Ishikawa (cell line): ENCODE measurements at regions not wholly inside any gene's neighbourhood (a gene's known extent, or its start where the extent isn't known, plus 50 kb on each side); places are given as distances from the start of the nearest gene placed in this dataset.

Experiments used
- CEBPB ChIP-seq: IDR thresholded peaks from 2 replicates; pipeline ENCODE4 v1.6.1; 2012
- CREB1 ChIP-seq: IDR thresholded peaks from 2 replicates; pipeline ENCODE4 v1.6.1; 2012; ENCODE audit warnings: low read depth
- EGR1 ChIP-seq: IDR thresholded peaks from 2 replicates; pipeline ENCODE4 v1.6.1; 2012
- EP300 ChIP-seq: IDR thresholded peaks from 2 replicates; pipeline ENCODE4 v1.6.1; 2012; ENCODE audit warnings: borderline replicate concordance
- FOXM1 ChIP-seq: IDR thresholded peaks from 2 replicates; pipeline ENCODE4 v1.6.1; 2012; ENCODE audit warnings: low read depth, borderline replicate concordance
- NFIC ChIP-seq: IDR thresholded peaks from 2 replicates; pipeline ENCODE4 v1.6.1; 2012
- RAD21 ChIP-seq: IDR thresholded peaks from 2 replicates; pipeline ENCODE4 v1.6.1; 2012; ENCODE audit warnings: low read depth
- TAF1 ChIP-seq: IDR thresholded peaks from 2 replicates; pipeline ENCODE4 v1.6.1; 2012; ENCODE audit warnings: low read depth, mild to moderate bottlenecking
- TCF12 ChIP-seq: IDR thresholded peaks from 2 replicates; pipeline ENCODE4 v1.6.1; 2012; ENCODE audit warnings: low read depth
- TEAD4 ChIP-seq: IDR thresholded peaks from 2 replicates; pipeline ENCODE4 v1.6.1; 2012
- YY1 ChIP-seq: IDR thresholded peaks from 2 replicates; pipeline ENCODE4 v1.6.1; 2012; ENCODE audit warnings: low read depth
- ZBTB7A ChIP-seq: IDR thresholded peaks from 2 replicates; pipeline ENCODE4 v1.6.1; 2012; ENCODE audit warnings: low read depth
- TF ChIP-seq, protein P1 (sequence below): IDR thresholded peaks from 2 replicates; pipeline ENCODE4 v1.6.1; 2012
- TF ChIP-seq, protein P2 (sequence below): IDR thresholded peaks from 2 replicates; pipeline ENCODE4 v1.6.1; 2012
- TF ChIP-seq, protein P3 (sequence below): IDR thresholded peaks from 2 replicates; pipeline ENCODE4 v1.6.1; 2012; ENCODE audit warnings: low read depth, mild to moderate bottlenecking

DNA sequence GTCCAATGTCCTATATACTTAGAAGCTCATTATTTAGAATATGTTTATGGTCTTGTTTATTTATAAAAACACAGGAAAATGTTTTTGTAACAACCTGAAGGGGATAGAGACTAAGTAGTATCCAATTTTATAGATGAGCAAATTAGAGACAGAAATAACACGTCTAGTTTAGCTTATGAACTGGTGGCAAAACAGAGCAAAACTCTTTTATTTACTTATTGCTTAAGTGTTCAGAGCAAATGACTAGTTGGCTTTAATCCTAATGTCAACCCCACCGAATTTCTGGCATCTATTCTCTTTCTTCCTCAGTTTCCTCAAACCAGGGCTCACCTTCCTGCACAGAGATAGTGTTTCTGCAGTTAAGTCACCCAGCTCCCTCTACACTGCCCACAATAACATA lies 792.8 kb downstream of the REEP3 start:
- TF ChIP-seq TCF12, result no peak
- TF ChIP-seq TAF1, result no peak
- TF ChIP-seq EP300, result no peak
- TF ChIP-seq NFIC, result no peak
- no peak for TF ChIP-seq YY1
- TF ChIP-seq CREB1, result no peak

DNA sequence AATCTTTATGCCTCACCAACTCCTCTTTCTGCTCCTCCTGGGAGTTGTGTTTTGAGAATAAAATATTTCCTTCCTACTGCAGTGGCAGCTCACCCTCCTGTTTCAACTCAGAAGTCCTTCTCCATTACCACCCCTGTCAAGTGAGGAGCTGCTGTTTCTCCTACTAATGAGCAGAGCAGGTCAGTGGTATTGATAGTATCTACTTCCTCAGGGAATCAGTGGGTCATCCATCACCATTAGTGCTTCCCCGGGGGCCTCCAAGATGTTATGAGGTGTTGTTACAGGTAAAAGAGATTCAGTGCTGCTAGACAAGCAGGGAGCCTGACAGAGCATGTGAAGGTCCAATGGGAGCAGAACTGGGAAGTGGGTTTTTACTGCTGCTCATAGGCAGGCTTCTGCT lies 795.2 kb downstream of the REEP3 start:
- TF ChIP-seq, protein P1, sequence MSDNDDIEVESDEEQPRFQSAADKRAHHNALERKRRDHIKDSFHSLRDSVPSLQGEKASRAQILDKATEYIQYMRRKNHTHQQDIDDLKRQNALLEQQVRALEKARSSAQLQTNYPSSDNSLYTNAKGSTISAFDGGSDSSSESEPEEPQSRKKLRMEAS, result no peak
- TF ChIP-seq NFIC, result no peak
- TF ChIP-seq, protein P2, sequence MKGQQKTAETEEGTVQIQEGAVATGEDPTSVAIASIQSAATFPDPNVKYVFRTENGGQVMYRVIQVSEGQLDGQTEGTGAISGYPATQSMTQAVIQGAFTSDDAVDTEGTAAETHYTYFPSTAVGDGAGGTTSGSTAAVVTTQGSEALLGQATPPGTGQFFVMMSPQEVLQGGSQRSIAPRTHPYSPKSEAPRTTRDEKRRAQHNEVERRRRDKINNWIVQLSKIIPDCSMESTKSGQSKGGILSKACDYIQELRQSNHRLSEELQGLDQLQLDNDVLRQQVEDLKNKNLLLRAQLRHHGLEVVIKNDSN, result no peak
- TF ChIP-seq EGR1, result no peak
- no peak for TF ChIP-seq TEAD4
- no peak for TF ChIP-seq FOXM1
- no peak for TF ChIP-seq EP300
- TF ChIP-seq, protein P3, sequence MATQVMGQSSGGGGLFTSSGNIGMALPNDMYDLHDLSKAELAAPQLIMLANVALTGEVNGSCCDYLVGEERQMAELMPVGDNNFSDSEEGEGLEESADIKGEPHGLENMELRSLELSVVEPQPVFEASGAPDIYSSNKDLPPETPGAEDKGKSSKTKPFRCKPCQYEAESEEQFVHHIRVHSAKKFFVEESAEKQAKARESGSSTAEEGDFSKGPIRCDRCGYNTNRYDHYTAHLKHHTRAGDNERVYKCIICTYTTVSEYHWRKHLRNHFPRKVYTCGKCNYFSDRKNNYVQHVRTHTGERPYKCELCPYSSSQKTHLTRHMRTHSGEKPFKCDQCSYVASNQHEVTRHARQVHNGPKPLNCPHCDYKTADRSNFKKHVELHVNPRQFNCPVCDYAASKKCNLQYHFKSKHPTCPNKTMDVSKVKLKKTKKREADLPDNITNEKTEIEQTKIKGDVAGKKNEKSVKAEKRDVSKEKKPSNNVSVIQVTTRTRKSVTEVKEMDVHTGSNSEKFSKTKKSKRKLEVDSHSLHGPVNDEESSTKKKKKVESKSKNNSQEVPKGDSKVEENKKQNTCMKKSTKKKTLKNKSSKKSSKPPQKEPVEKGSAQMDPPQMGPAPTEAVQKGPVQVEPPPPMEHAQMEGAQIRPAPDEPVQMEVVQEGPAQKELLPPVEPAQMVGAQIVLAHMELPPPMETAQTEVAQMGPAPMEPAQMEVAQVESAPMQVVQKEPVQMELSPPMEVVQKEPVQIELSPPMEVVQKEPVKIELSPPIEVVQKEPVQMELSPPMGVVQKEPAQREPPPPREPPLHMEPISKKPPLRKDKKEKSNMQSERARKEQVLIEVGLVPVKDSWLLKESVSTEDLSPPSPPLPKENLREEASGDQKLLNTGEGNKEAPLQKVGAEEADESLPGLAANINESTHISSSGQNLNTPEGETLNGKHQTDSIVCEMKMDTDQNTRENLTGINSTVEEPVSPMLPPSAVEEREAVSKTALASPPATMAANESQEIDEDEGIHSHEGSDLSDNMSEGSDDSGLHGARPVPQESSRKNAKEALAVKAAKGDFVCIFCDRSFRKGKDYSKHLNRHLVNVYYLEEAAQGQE, result no peak
- TF ChIP-seq TCF12, result no peak
- TF ChIP-seq YY1, result no peak
- no peak for TF ChIP-seq CEBPB

DNA sequence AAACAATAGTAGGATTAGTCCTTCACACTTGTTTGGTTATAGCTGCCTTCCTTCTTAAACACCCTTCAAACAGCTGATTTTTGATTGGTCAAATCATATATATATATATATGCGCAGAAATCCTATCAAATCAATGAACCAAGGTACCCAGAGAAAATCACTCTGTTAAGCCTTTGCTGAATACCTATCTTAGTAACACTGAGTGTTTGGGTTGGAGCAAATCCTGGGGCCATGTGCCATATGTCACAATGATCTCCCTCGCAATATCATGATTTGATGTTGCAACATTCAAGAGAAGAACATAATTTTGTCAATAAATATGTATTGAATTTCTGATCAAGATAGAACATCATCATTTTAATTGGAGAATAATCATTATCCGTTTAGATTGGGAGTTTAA lies 795.6 kb downstream of the REEP3 start:
- TF ChIP-seq FOXM1 (no peak), TCF12 (no peak), EP300 (no peak), RAD21 (no peak), CEBPB (no peak), EGR1 (no peak), CREB1 (no peak), YY1 (no peak), TAF1 (no peak), TEAD4 (no peak), ZBTB7A (no peak)
- TF ChIP-seq, protein P2, result no peak
- TF ChIP-seq, protein P1, result no peak
- TF ChIP-seq, protein P3, result no peak

DNA sequence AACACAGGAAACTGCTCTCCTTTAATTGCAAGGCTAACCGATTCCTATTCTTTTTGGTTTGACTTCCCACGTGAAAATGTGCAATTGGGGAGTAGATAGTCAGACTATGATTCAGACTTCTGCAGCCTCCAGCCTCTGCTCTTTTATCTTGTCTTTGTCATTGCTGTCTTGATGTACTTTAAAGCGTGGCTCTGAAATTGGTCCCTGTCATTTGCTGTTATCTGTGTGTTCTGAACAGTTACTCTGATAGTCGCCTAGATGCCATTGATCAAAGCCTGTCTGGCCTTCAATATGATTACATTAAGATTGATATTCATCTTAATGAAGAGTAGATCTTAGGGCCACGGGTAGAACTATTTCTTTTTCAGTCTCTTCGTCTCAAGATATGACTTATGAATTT lies 799.2 kb downstream of the REEP3 start:
- TF ChIP-seq CEBPB (no peak), EP300 (no peak), CREB1 (no peak), YY1 (no peak), EGR1 (no peak), TCF12 (no peak)

DNA sequence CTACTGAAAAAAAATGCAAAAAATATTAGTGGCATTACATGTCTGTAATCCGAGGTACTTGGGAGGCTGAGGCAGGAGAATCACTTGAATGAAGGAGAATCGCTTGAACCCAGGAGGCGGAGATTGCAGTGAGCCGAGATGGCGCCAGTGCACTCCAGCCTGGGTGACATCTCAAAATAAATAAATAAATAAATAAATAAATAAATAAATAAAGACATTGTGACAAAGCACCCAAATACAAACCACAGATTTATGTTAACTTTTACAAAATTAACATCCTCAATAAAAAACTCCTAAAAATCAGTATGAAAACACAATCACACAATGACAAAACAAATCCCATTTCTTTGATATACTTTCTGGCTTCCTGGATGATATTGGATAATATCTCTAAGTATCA lies 808.3 kb downstream of the REEP3 start:
- TF ChIP-seq CREB1 (no peak), CEBPB (no peak), YY1 (no peak), EP300 (no peak), TCF12 (no peak), EGR1 (no peak), FOXM1 (no peak), NFIC (no peak), ZBTB7A (no peak)
- TF ChIP-seq, protein P2, result no peak
- TF ChIP-seq, protein P1, result no peak

DNA sequence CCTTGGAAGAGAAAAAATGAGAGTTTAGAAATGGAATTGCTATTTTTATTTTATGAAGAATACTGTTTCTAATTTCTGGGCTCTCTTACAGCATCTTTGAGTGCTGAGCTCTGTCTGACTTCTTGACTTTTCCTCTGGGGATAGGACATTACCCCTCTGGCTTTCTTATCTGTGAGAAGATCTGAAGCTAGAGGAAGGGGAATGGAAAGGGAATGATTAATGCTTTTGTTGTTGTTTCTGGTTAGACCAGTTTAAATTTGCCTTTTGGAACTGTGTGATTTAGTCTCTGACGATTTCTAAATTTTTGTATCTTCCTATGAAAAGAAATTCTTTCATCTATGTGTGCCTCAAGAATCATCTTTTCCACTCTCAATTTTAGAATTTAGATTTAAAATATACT lies 811.4 kb downstream of the REEP3 start:
- no peak for TF ChIP-seq TAF1
- TF ChIP-seq YY1, result no peak
- TF ChIP-seq FOXM1, result no peak
- TF ChIP-seq EP300, result no peak
- TF ChIP-seq CEBPB, result no peak
- TF ChIP-seq TCF12, result no peak
- TF ChIP-seq NFIC, result no peak
- TF ChIP-seq ZBTB7A, result no peak
- no peak for TF ChIP-seq EGR1
- no peak for TF ChIP-seq TEAD4
- TF ChIP-seq, protein P1, result no peak
- no peak for TF ChIP-seq RAD21
- TF ChIP-seq CREB1, result no peak
- TF ChIP-seq, protein P2, result no peak
- TF ChIP-seq, protein P3, result no peak
